HFFc6 (cell line): ENCODE measurements at regions not wholly inside any gene's neighbourhood (a gene's known extent, or its start where the extent isn't known, plus 50 kb on each side); places are given as distances from the start of the nearest gene placed in this dataset.

Experiments
- DNase-seq: peaks from one replicate; pipeline ENCODE4 v3.0.0-alpha.2; 2018
- H3K27ac Mint-ChIP-seq: 2 replicates; pipeline ENCODE4 v1.8.0; 2020; ENCODE audit warnings: mild to moderate bottlenecking, mixed read lengths
- H3K27me3 Mint-ChIP-seq: 2 replicates; pipeline ENCODE4 v1.8.0; 2021; ENCODE audit warnings: mild to moderate bottlenecking, moderate library complexity, mixed read lengths; ENCODE audit not compliant: insufficient read depth
- H3K36me3 Mint-ChIP-seq: 2 replicates; pipeline ENCODE4 v1.8.0; 2021; ENCODE audit warnings: low read depth, mixed read lengths
- H3K4me1 Mint-ChIP-seq: 2 replicates; pipeline ENCODE4 v1.8.0; 2020; ENCODE audit warnings: low read depth, mixed read lengths
- H3K4me3 Mint-ChIP-seq: 2 replicates; pipeline ENCODE4 v1.8.0; 2020; ENCODE audit warnings: mild to moderate bottlenecking, moderate library complexity, mixed read lengths
- H3K9me3 Mint-ChIP-seq: 2 replicates; pipeline ENCODE4 v1.8.0; 2020; ENCODE audit warnings: mild to moderate bottlenecking, mixed read lengths
- CTCF ChIP-seq: fragments of 200-600 bp; sonication (generic); IDR thresholded peaks from 2 replicates; pipeline ENCODE4 v1.5.0; 2021; ENCODE audit warnings: antibody characterized with exemption, mild to moderate bottlenecking

- Mint-ChIP-seq H3K4me3 (no peak overlapping the region), H3K27ac (no peak overlapping the region), H3K36me3 (no peaks in the 10 kb centered on the region), H3K4me1 (no peaks in the 10 kb centered on the region), H3K9me3 (no peaks in the 10 kb centered on the region), H3K27me3 (no peaks in the 10 kb centered on the region; the same call in 1 of the 2 replicates)
- no peak for DNase-seq
- TF ChIP-seq CTCF, result no peak
Observed at GRCh38 chr5:108556441-108557145, 174.7 kb upstream of the FBXL17 start.

- DNase-seq, result no peak
- Mint-ChIP-seq H3K27ac (no peak overlapping the region), H3K4me1 (no peaks in the 10 kb centered on the region), H3K27me3 (peaks cover 2% of the 10 kb centered on the region; the same call in 1 of the 2 replicates), H3K36me3 (no peaks in the 10 kb centered on the region), H3K4me3 (no peak overlapping the region), H3K9me3 (no peaks in the 10 kb centered on the region)
- TF ChIP-seq CTCF, result no peak
Observed at GRCh38 chr5:108548684-108549596, 167.0 kb upstream of the FBXL17 start.

GRCh38 chr5:108546939-108547338 lies 165.0 kb upstream of the FBXL17 start:
- no peak overlapping the region for H3K27ac Mint-ChIP-seq
- DNase-seq, result no peak

GRCh38 chr5:108545301-108545700 lies 163.4 kb upstream of the FBXL17 start:
- peaks cover 2% of the 10 kb centered on the region; the same call in 1 of the 2 replicates for H3K27me3 Mint-ChIP-seq
- H3K4me3 Mint-ChIP-seq, result no peak overlapping the region
- H3K4me1 Mint-ChIP-seq, result no peaks in the 10 kb centered on the region
- H3K27ac Mint-ChIP-seq, result no peak overlapping the region
- no peak for DNase-seq
- no peak for TF ChIP-seq CTCF
- no peaks in the 10 kb centered on the region for H3K36me3 Mint-ChIP-seq
- H3K9me3 Mint-ChIP-seq, result no peaks in the 10 kb centered on the region

More at GRCh38 chr5:108546939-108547338, 165.0 kb upstream of the FBXL17 start:
- H3K9me3 Mint-ChIP-seq, result no peaks in the 10 kb centered on the region
- TF ChIP-seq CTCF, result no peak
- H3K4me3 Mint-ChIP-seq, result no peak overlapping the region
- no peaks in the 10 kb centered on the region for H3K4me1 Mint-ChIP-seq
- H3K36me3 Mint-ChIP-seq, result no peaks in the 10 kb centered on the region
- H3K27me3 Mint-ChIP-seq, result peaks cover 2% of the 10 kb centered on the region; the same call in 1 of the 2 replicates

- peaks cover 2% of the 10 kb centered on the region; the same call in 1 of the 2 replicates for H3K27me3 Mint-ChIP-seq
- TF ChIP-seq CTCF, result no peak
- H3K4me3 Mint-ChIP-seq, result no peak overlapping the region
- H3K9me3 Mint-ChIP-seq, result no peaks in the 10 kb centered on the region
- no peak overlapping the region for H3K27ac Mint-ChIP-seq
- H3K36me3 Mint-ChIP-seq, result no peaks in the 10 kb centered on the region
- H3K4me1 Mint-ChIP-seq, result no peaks in the 10 kb centered on the region
- no peak for DNase-seq
Observed at GRCh38 chr5:108543486-108543885, 161.6 kb upstream of the FBXL17 start.
